ENCODE measurements at regions not wholly inside any gene's neighbourhood (a gene's known extent, or its start where the extent isn't known, plus 50 kb on each side); places are given as distances from the start of the nearest gene placed in this dataset.
"Not testable (repeated sequence)": the region's sequence is repeated elsewhere in the genome, so short reads cannot be mapped to it uniquely, and the experiment has no call there.

DNA sequence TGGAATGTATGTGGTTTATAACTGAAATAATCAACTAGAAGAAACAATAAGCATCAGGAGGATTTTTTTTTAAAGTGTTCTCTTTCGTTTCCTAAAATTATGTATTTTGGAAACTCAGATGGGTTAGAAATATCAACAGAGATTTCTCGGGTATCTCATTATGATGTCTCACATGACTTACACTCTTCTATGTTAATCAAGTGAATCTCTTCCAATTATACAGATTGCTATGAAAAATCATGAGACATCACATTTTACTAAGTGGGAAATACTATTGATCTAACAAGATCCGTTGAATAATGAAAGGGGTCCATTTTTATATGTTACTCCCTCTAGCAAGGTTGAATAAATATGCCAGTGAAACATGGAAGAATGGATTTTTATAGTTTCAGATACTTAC, 54.7 kb upstream of the NRIP1 start:
- DNase-seq (ENCODE audit: low spot score) = no peak
- ATAC-seq = no peak

DNA sequence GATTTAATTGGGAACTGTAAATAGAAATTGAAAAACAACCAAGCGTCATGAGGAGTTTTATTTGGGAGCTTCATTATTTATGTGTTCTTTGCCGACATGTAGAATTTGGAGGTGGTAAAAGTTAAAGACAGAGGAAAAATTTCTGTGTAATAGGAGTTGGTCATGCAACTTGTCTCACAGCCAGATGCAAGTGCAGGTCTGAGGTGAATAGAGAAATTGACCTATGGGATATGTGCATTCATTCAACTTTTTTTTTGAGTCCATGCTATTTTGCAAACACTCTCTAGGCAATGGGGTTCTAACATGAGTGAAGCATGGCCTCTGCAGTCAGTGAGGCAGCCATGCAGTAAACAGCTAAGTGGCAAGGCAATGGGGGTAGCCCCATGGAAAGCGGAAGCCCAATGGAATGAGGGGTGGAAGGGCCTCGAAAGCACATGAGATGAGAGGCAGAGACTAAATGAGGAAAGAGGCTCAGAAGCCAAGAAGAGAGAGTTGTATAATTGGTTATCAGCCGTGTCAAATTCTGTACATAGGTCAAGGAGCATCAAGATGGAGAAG, 56.4 kb upstream of the NRIP1 start:
- ATAC-seq = no peak
- no peak for DNase-seq (ENCODE audit: low spot score)

DNA sequence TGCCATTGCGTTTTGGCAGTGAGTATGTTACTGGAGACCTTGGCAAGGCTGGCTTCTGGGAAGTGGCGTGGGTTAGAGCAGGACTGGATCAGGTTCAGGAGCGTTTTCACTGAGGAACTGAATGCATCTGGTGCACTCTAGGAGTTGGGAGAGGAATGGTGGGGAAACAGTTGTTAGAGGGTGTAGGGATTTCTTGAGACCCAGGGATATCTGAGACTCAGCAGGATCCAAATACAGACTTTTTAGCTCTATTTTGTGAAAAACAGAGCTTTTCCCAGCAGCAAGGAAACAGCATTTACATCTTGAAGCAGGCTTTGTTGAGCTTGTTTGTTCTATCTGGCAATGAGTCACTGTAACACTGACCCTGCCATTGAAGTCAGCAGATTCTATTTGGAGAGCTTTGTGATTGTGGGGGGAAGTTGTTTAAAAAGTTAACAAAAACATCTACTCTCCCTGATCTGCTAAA, 56.9 kb upstream of the NRIP1 start:
- ATAC-seq (peak; percentile 81), DNase-seq (ENCODE audit: low spot score) (peak; percentile 55)

DNA sequence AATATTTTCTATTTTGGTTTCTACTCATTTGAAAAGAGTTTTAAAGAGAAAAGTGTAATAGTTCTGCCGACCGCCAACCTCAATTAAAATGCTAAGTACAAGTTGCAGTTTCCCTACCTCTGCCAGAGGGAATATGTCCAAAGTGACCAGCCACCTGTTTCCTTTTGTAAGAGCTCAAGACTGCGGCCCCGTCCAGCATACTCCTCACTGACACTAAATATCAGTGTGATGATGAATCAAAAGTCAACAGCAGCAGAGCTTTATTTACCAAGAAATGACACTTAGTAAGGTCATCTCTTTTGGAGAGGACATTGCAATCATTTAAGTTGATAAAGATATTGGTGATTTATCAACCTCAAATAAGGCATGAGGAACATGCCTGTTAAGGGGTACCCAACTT, 57.4 kb upstream of the NRIP1 start:
- DNase-seq (ENCODE audit: low spot score) (no peak), ATAC-seq (peak; percentile 72)

DNA sequence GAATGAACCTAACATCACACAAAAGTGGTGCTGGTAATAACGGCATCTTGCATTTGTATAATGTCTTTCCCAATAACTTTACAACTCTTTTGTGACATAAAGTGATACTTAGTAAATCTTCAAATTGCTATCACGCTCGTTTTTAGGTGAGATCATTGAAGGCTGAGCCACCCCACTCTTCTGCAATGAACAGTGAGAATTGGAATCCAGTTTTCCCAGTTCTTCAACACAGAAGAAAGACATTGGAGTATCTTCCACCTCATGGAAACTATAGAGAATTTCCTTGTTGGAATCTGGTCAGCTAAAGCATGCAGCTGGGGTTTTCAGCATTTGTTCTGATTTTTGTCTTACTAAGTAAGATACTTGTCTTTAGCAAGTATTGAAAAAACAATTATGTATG, 59.9 kb upstream of the NRIP1 start:
- no peak for DNase-seq (ENCODE audit: low spot score)
- ATAC-seq = no peak

DNA sequence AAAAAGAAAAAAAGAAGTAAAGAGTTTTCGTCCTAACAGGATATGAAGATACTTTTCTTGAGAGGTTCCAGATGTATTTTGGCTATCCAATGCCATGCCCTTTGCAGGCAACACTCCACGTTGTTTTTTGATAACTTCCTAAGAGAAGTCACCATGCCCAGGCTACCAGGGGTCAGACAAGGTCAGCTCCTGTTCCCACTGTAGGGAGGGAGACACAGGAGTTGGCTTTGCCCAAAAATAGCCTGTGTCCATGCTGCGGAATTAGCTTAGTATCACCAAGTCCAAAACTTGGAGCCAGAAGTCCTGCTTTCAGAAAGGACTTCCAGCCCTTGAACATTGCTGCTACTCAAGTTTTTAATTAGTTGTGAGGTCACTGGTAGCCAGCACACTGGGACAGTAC, 62.1 kb upstream of the NRIP1 start:
- peak; percentile 23 for ATAC-seq
- DNase-seq (ENCODE audit: low spot score) = no peak

DNA sequence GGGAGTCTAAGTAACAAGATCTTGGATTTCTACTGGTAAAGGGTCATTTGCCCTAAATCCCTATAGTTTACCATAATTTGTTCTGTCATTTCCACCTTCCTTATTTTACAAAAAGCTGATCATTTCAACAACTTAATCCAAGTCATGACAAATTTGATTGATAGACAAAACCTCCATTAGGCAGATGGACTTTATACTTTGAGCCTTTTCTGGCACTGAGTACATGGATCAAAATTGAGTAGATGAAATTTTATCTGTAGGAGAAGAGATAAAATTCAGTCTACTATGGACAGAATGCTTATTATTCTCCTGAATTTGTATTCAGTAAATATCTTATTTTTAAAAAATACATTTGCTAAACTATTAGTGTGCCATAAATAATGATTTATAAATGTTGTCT, 62.6 kb upstream of the NRIP1 start:
- DNase-seq (ENCODE audit: low spot score) (no peak), ATAC-seq (peak; percentile 65)

DNA sequence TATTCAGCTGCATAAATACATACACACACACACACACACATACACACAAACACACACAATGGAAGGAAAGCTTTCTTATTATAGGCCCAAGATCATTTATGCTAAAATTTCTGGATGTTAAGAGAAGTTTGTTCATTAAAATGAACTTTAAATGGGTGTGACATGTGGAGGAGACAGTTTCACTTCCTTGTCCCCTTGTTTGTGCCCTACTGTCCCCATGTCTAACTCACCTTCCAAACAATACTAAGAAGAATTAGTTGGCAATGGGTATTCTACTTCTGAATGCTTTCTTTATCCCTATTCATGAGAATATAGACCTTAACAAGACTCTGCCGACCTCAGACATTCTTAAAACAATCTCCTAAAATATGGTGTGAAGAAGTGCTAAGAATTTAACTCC, 63.5 kb upstream of the NRIP1 start:
- ATAC-seq (no peak), DNase-seq (ENCODE audit: low spot score) (no peak)

DNA sequence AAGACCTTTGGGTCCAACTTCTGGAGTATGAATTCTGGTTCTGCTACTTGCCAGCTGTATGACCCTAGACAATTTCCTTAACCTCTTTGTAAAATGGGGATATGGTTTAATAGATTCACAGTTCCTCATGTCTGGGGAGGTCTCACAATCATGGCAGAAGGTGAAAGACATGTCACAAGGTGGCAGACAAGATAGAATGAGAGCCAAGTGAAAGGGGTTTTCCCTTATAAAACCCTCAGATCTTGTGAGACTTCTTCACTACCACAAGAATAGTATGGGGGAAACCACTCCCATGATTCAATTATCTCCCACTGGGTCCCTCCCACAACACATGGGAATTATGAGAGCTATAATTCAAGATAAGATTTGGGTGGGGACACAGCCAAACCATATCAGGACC, 63.9 kb upstream of the NRIP1 start:
- not testable (repeated sequence) for DNase-seq (ENCODE audit: low spot score); ATAC-seq

DNA sequence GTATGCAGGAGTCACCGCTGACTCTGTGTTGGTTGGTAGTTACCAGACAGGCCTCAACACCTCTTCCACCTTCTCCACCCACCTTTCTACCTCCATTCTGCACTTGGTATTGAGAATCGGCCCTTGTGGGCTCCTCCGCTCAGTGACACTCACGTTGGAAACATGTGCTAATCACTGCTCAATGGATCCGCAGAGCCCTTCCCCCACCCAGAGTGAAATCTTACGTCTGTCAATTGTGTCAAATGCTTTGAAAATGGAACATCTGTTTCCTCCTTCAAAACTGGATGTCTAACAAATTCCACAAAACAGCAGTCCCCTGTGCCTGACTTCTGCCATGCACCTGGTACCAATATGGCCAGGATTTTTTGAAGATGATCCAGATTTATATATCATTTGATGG, 65.5 kb upstream of the NRIP1 start:
- ATAC-seq = no peak
- DNase-seq (ENCODE audit: low spot score) = no peak

DNA sequence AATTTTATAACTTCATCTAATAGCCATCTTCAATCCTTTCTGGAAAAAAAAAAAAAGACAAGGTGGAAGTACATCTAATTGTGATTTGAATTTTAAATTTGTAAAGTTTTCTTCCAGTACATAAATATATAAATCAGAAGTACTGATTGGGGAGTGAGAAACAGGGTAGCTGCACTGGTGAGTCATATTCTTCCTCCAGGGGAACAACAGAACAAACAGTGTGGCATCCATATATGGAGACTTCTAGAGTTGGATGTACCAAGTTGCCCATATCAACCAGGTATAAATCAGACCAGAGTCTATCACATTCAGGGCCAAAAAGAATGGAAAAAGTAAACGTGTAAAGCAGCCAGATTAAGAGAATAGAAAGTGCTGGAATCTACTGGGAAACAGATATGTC, 66.0 kb upstream of the NRIP1 start:
- ATAC-seq (no peak), DNase-seq (ENCODE audit: low spot score) (no peak)

DNA sequence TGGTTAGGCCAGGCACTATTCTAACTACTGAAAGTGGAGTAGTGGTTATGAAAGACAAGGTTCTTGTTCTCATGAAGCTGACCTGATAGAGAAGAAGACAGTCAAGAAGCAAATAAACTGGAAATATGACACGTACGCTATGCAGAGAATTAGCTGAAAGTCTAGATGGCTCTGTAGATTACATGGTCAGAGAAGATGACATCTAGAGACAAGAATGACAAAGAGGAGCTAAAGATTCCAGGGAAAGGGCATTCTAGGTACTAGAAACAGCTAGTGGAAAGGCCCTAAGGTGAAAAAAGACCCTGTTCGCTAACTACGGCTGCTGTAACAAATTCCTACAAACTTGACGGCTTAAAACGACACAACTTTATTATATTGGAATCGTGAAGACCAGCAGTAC, 68.0 kb upstream of the NRIP1 start:
- DNase-seq (ENCODE audit: low spot score) (no peak), ATAC-seq (no peak)

DNA sequence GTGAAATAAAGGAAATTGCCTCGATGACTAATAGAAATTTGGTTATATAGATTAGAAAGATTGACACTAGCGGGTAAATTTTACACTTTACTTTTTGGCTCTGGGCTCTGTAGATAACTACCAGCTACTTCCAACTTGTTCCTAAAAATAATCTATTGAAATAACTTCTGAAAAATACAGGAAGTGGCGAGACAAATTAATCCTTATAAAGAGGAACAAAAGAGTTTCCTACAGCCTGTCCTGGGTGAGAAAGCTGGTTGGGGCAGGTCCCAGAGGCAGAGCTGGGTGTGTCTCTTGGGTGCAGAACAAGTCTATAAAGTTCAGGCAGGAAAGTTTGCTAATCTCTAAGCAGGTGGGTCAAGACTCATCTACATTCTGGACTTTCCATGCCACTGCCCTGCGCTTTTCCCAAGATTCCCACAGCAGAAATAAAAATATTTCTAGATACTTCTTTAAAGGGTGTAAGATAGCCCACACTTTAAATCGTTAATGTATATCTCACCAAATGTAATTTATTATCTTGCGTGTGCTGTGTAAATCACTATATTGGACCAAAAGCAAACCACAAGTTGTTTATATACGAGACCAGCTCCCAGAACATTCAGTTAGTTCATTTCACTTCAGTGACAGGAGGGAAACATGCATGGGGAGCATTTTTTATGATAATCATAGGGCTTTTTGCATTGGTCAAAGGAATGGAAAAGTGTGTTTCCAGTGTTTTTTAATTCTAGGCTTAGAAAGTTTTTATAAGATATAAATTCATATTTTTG, 70.1 kb upstream of the NRIP1 start:
- DNase-seq (ENCODE audit: low spot score) = no peak
- ATAC-seq = peak; percentile 16

DNA sequence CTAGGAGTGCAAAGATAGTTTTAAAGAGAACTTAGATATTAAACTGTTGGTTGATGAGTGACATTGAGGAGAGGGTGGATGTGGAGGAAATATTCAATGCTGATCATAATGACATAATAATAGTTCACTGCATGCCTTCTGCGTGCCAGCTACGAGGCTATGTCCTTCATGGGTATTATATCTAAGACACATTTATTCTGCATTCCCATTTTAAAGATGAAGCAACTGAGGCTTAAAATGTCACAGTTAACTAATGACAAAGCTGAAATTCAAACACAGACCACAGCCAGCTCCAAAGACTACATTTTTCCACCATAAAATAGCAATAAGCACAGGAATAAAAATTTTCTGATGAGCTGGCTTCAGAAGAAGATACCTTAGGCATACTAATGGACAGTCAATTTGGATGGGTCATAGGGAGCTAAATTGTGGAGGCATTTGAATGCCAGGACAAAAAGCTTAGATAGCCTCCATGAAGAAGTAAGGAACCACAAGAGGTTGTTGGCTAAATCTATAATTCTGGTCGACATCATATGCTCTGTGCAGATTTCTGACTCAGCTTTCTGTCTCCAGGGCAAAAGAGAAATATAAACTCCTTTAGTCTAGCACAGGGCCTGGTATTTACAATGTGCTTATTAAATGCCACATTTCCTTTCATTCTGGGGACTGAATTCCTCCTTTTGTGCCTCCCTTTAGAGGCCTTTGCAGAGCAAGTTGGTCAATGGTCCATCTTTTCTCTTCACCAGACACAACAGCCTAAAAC, 71.2 kb upstream of the NRIP1 start:
- DNase-seq (ENCODE audit: low spot score) = no peak
- ATAC-seq = no peak

DNA sequence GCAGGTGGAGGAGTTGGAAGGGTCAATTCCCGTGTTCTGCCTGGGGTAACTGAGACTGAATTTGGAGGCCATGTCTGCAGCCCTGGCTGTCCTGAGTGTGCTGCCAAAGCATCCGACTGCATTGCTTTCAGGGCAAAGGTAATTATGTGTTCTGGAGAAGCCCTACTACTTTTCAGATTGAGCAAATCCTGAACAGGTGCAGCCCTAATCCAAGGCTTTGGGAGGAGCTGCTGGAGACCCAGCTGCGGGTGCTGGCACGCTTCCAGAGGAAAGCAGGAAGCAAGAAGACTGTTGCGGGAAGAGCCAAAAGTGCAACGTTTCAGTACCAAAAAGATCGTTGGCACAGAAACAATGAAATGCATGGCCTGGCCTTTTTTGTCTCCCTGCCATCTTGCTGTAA, 73.7 kb upstream of the NRIP1 start:
- ATAC-seq = peak; percentile 51
- no peak for DNase-seq (ENCODE audit: low spot score)

DNA sequence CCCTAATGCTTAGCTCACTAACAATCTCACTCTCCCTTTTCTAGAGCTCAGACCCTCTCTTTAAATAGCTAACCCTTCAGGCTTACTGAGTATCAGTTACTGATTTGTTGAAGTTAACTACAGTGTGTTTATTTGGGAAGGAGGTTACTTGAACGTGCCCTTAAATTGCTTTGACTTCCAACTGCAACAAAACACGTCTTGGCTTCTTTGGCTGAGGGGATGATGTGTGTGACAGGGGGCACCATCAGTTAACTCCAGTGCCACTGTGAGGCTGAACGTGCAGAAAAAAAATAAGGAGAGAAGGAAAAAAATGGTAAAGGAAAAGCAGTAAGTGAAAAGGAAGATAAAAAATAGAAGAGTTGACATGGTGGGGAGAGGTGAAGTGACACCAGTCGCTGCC, 75.1 kb upstream of the NRIP1 start:
- no peak for DNase-seq (ENCODE audit: low spot score)
- no peak for ATAC-seq

DNA sequence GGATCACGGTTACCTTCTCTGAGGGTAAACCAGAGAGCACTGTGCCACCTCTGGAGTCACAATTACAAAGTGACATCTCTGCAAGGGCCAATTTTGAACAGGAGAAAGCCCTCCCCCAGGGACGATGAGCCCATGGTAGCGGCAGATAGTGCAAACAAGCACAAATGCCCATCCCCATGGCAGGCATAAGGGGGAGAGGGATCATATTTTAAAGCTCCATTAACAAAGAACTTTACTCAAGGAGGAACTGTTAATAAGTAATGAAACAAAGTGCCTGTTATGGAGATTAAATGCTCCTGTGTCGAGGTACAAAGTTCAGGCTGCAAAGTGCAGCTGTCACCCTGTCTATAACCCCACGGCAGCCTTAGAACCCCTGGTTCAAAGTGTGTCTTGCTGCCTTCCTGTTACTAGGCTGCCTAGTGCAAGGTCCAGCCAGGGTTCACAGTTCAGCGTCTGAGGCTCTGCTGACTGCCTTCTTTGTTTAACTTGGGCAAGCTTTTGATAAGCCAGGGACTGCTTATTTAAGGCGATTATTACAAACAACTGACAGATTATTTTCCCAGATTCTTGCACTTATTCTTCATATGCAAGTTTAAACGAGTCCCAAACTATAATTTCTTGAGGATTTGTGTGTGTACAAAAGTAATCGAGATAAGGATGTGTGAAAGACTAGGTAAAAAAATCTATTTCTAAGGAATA, 75.7 kb upstream of the NRIP1 start:
- ATAC-seq (peak; percentile 89), DNase-seq (ENCODE audit: low spot score) (peak; percentile 96)

DNA sequence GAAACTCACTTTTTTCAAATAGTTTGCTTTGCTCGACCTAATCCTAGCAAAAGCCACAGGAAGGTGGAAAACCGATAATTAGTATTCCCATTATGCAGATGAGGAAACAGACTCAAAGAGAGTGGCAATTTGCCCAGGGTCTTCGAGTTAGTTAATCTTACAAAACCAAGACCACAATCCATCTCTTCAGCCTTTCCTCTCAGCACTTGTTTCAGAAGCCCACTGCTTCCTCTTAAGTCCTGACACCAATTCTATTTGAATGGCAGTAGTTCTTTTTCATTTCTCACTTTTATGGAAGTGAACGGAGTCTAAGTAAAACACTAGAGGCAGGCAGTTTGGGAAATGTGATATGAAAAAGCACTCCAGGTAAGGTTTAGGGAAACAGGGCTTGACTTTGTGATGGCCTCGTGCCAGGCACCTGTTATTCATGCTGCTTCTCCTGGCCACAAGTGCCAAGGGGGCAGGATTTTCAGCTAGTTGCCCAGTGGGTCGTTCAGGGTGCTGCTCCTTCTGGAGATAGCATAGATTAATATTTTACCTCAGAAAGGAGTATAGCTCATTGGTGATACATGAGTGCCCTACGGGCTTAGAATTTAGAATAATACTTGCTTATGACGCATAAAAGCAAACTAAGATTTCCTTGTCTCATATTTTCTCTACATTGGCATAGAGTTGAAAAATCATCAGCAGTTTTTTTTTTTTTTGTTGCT, 76.6 kb upstream of the NRIP1 start:
- DNase-seq (ENCODE audit: low spot score) (peak; percentile 86), ATAC-seq (peak; percentile 51)

DNA sequence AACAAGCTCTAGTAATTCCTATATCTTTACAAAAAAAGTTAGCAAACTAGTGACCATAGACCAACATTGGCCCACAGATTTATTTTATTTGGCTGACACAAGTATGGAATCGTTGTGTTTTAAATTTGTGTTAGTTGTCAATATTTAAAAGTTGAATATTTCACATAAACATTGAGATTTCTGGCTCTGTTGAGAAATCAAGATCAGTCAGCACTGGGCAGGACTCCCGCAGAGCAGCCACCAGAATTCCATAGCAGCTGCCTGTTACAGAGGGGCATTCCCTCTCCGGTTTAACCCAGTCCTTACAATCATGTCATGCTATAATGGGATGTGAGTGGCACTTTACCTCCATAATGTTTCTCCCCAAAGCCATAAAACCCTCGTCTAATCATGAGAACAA, 79.2 kb upstream of the NRIP1 start:
- no peak for ATAC-seq

DNA sequence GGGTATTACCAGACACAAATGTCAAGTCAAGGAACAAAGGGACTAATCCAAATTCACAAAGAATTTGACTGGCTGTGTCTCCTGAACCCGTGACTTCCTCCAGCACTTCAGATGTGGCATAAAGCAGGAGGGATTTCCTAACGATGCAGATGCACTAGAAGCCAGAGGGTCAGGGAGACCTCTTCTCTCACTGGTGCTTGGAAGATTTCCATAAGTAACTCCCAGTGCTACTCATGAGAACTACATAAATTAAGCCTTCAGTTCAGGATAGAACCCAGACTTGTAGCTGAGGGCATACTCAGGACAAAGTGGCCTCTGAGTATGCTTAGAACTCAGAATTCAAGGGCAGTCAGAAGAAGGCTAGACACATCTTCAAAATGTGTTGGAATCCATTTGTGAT, 83.6 kb upstream of the NRIP1 start:
- DNase-seq (ENCODE audit: low spot score) = no peak
- no peak for ATAC-seq

More for the DNA sequence above, 79.2 kb upstream of the NRIP1 start:
- DNase-seq (ENCODE audit: low spot score) = no peak

Measured in left lobe of liver (tissue), 2 donors.